Heart right ventricle (tissue), 16 donors: ENCODE measurements at regions not wholly inside any gene's neighbourhood (a gene's known extent, or its start where the extent isn't known, plus 50 kb on each side); places are given as distances from the start of the nearest gene placed in this dataset.

ENCODE experiments used
- ATAC-seq, 8 donors: fragments of 200-7000 bp; cut with Tn5 transposase; one replicate each; pipeline ENCODE4 v1.9.1; 2020; ENCODE audit warnings: mild to moderate bottlenecking in 8 of 8, moderate library complexity in 8 of 8, moderate number of reproducible peaks in 1 of 8
- DNase-seq, 2 donors: peaks; one replicate each; pipeline ENCODE4 v3.0.0-alpha.2; 2020
- H3K27ac ChIP-seq, 10 donors: fragments of 200-600 bp; sonication (generic) in 2 of 10; one replicate each; pipeline versions ENCODE4 v1.5.0 to v1.8.0; 2020 to 2022; ENCODE audit warnings: mild to moderate bottlenecking in 3 of 10
- H3K27me3 ChIP-seq, 7 donors: fragments of 200-600 bp; one replicate each; pipeline ENCODE4 v1.8.0; 2021 to 2022; ENCODE audit warnings: mild to moderate bottlenecking in 2 of 7
- H3K36me3 ChIP-seq, 9 donors: fragments of 200-600 bp; sonication (generic) in 1 of 9; one replicate each; pipeline versions ENCODE4 v1.5.0 to v1.8.0; 2020 to 2022; ENCODE audit warnings: mild to moderate bottlenecking in 2 of 9
- H3K4me1 ChIP-seq, 9 donors: fragments of 200-600 bp; sonication (generic) in 1 of 9; one replicate each; pipeline versions ENCODE4 v1.5.0 to v1.8.0; 2020 to 2022; ENCODE audit warnings: mild to moderate bottlenecking in 4 of 9
- H3K4me3 ChIP-seq, 10 donors: fragments of 200-600 bp; sonication (generic) in 2 of 10; one replicate each; pipeline versions ENCODE4 v1.5.0 to v1.8.0; 2020 to 2022; ENCODE audit warnings: mild to moderate bottlenecking in 7 of 10, moderate library complexity in 2 of 10
- H3K9me3 ChIP-seq, 11 donors: fragments of 200-600 bp in 10 of 11; sonication (generic) in 2 of 11; one replicate each; pipeline versions ENCODE4 v1.5.0 to v1.8.0; 2013 to 2022; ENCODE audit warnings: mild to moderate bottlenecking in 2 of 11, control low read depth in 1 of 11, moderate library complexity in 1 of 11
- WGBS, 2 donors: extraction: QIAGEN DNeasy Blood & Tissue Kit; methylation state at CpG; one replicate each; pipeline ENCODE4 v1.1.7; 2013; ENCODE audit warnings: inconsistent platforms in 1 of 2; 5-methylcytosine and 5-hydroxymethylcytosine counted together
- intact Hi-C, 10 donors: fragments of 100-400 bp; cut with DNase I; formaldehyde crosslinking; loops; one replicate each; pipeline versions ENCODE4 v1.11.1 to v1.14.2; 2022
- TF ChIP-seq, protein P1 (sequence below), 9 donors: fragments of 200-600 bp; sonication (generic) in 2 of 9; IDR thresholded peaks; one replicate each; pipeline versions ENCODE4 v1.5.0 to v1.8.0; 2021 to 2022; ENCODE audit warnings: antibody characterized with exemption in 9 of 9, mild to moderate bottlenecking in 5 of 9, moderate library complexity in 1 of 9
- donor health status: Arrhythmogenic right ventricular cardiomyopathy.
- donor health status: ischemic (EF 13 %, LVEDD 7.1; RV severe dilation, severe dysfunction).
- donor health status: healthy with polysubstance abuse.
- donor health status: DM: no; HTN: yes; CAD: no.
- donor health status: DM: no; HTN: no; CAD: no.
- donor health status: ischemic (EF 25% LVEDD 6.9; RV normal size, moderate dysfunction).
- donor health status: ischemic (EF 25% LVEDD 5.7; RV mildly dilated, moderate dysfunction).
- donor health status: healthy.
- donor health status: DM: yes; HTN: yes; CAD: no.
- donor health status: Ischemic cardiomyopathy.
- donor health status: ischemic (EF 35%, LVEDD 5.7; RV mildly dilated, moderate dysfunction).
- donor health status: nonischemic (EF 11% LVEDD 7.7; RV severe dilation, severe dysfunction).
- donor health status: DM: yes; HTN: yes; CAD: no.
- donor health status: PGD.
- donor health status: ischemic (EF 29% LVEDD 5.4; RV normal size, mild dysfunction).
- donor health status: nonischemic (EF 23%, LVEDD 6.1; RV moderate dilation, normal function).

DNA sequence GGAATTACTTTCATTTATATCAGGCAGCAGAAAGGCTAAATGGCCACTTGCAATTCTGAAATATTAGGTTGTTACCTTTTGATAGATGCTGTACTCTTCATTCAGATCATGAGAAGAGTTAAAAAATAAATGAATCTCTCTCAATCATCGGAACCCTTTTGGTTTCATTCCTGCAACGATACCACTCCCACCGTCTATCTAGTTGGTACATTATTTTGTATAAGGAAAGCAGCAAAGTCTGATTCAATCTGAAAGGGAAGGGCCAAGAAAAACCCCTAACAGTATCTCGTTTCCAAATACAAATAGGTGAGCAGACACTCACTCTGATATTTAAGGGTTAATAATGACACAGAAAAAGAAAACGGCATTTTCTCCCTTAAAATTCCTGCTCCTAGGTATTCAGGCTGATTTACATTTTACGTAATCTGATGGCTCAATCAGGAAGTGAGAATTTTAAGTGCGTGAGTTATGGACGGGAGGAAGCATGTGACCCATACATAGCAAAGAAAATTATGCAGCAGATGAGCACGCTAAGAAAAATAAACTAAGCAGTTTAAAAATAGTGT, 209.4 kb upstream of the KLF14 start:
- Histone ChIP-seq H3K36me3 (peaks cover 0 to 35% (median 0%) of the 10 kb centered on the region in 9 donors), H3K27me3 (no peaks in the 10 kb centered on the region), H3K27ac (peak overlapping the region in 9 of 10 donors; percentile 18 to 88 (median 64)), H3K9me3 (no peaks in the 10 kb centered on the region), H3K4me3 (peak overlapping the region in 9 of 10 donors; percentile 3 to 46 (median 39)), H3K4me1 (peaks cover 11 to 88% (median 60%) of the 10 kb centered on the region in 9 donors)
- TF ChIP-seq, protein P1, sequence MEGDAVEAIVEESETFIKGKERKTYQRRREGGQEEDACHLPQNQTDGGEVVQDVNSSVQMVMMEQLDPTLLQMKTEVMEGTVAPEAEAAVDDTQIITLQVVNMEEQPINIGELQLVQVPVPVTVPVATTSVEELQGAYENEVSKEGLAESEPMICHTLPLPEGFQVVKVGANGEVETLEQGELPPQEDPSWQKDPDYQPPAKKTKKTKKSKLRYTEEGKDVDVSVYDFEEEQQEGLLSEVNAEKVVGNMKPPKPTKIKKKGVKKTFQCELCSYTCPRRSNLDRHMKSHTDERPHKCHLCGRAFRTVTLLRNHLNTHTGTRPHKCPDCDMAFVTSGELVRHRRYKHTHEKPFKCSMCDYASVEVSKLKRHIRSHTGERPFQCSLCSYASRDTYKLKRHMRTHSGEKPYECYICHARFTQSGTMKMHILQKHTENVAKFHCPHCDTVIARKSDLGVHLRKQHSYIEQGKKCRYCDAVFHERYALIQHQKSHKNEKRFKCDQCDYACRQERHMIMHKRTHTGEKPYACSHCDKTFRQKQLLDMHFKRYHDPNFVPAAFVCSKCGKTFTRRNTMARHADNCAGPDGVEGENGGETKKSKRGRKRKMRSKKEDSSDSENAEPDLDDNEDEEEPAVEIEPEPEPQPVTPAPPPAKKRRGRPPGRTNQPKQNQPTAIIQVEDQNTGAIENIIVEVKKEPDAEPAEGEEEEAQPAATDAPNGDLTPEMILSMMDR (IDR thresholded peaks at IDR 0.05) = no peak
- ATAC-seq = peak in 7 of 8 donors; percentile 30 to 69 (median 45)
- DNase-seq = no peak
- WGBS, 2 donors = 32 to 55% methylated on average over 9 of the region's 9 CpGs
- intact Hi-C loops = no loop called here

DNA sequence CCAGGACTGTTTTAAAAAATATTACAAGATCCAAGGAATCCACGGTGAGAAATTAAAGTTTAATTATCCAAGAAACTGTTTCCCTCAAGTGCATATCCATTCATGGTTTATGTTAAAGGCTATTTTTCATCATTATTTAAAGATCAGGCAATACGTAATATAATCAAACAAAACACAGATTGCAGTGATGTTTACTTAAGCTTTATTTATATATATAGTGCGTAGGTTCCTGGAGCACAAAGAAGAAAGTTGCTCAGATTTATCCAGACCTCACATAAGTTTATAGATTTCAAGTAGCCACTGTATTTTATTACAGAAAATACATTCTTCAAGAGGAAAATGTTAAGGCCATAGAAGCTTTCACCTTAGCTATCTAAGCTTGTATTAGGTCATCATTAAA, 210.0 kb upstream of the KLF14 start:
- ATAC-seq = no peak
- no peaks in the 10 kb centered on the region for H3K9me3 ChIP-seq
- H3K4me1 ChIP-seq = peaks cover 9 to 88% (median 56%) of the 10 kb centered on the region in 9 donors
- H3K4me3 ChIP-seq = peak overlapping the region in 6 of 10 donors; percentile 31 to 46 (median 42)
- H3K36me3 ChIP-seq = peaks cover 0 to 35% (median 0%) of the 10 kb centered on the region in 9 donors
- WGBS, 2 donors = 74 to 92% methylated on average over 3 of the region's 3 CpGs
- TF ChIP-seq, protein P1 (IDR thresholded peaks at IDR 0.05) = no peak
- peak overlapping the region in 6 of 10 donors; percentile 24 to 88 (median 66) for H3K27ac ChIP-seq
- H3K27me3 ChIP-seq = no peaks in the 10 kb centered on the region
- no peak for DNase-seq
- intact Hi-C loops = no loop called here

- DNase-seq = no peak
- intact Hi-C loops = no loop called here
- peaks cover 9 to 88% (median 49%) of the 10 kb centered on the region in 9 donors for H3K4me1 ChIP-seq
- no peak overlapping the region for H3K4me3 ChIP-seq
- peak overlapping the region in 1 of 10 donors; percentile 88 for H3K27ac ChIP-seq
- no peak for ATAC-seq
- no peaks in the 10 kb centered on the region for H3K27me3 ChIP-seq
- peaks cover 0 to 41% (median 0%) of the 10 kb centered on the region in 9 donors for H3K36me3 ChIP-seq
- TF ChIP-seq, protein P1 (IDR thresholded peaks at IDR 0.05) = no peak
- H3K9me3 ChIP-seq = no peaks in the 10 kb centered on the region
- 89 to 91% methylated on average over 1 of the region's 1 CpG for WGBS, 2 donors
Measured at GRCh38 chr7:130944997-130945396, 211.0 kb upstream of the KLF14 start.

DNA sequence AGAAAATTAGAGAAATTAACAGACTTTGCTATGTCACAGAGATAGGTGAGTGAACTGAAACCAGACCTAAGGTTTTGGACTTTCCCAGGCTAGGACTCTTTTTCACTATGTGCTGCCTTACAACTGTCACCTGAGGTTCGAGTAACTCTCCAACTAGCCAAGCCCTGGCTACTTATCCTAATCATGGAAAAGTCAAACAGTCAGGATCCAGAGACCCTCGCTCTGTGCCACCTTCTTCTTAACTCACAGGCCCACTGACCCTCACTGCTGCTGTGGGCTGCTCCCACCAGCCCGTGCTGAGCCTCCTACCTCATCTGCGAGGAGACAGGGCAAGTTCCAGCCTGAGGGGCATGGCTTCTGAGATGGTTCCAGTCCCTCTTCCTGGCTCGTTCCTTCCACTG, 211.4 kb upstream of the KLF14 start:
- 87 to 92% methylated on average over 5 of the region's 5 CpGs for WGBS, 2 donors
- no peak for ATAC-seq
- peaks cover 0 to 43% (median 0%) of the 10 kb centered on the region in 9 donors for H3K36me3 ChIP-seq
- H3K4me1 ChIP-seq = peaks cover 7 to 89% (median 48%) of the 10 kb centered on the region in 9 donors
- no peak overlapping the region for H3K4me3 ChIP-seq
- intact Hi-C loops = no loop called here
- H3K9me3 ChIP-seq = no peaks in the 10 kb centered on the region
- no peak for DNase-seq
- TF ChIP-seq, protein P1 (IDR thresholded peaks at IDR 0.05) = no peak
- H3K27ac ChIP-seq = peak overlapping the region in 1 of 10 donors; percentile 88
- no peaks in the 10 kb centered on the region for H3K27me3 ChIP-seq
